ENCODE measurements at regions not wholly inside any gene's neighbourhood (a gene's known extent, or its start where the extent isn't known, plus 50 kb on each side); places are given as distances from the start of the nearest gene placed in this dataset.

- TF ChIP-seq CTCF (IDR thresholded peaks at IDR 0.05) (no peak), POLR2A (IDR thresholded peaks at IDR 0.05) (no peak)
Measured at GRCh38 chr1:116246174-116246573, 126.9 kb upstream of the ATP1A1 start.
